ENCODE measurements at regions not wholly inside any gene's neighbourhood (a gene's known extent, or its start where the extent isn't known, plus 50 kb on each side); places are given as distances from the start of the nearest gene placed in this dataset.
"Not testable (repeated sequence)": the region's sequence is repeated elsewhere in the genome, so short reads cannot be mapped to it uniquely, and the experiment has no call there.

- TF ChIP-seq RAD21 (IDR thresholded peaks at IDR 0.05) (no peak), RXRA (IDR thresholded peaks at IDR 0.05) (no peak), EGR1 (IDR thresholded peaks at IDR 0.05; ENCODE audit: low read depth in 2 of 2) (no peak), FOXA1 (IDR thresholded peaks at IDR 0.05) (no peak), TAF1 (conservative IDR thresholded peaks at IDR 0.05) (no peak), HNF4G (IDR thresholded peaks at IDR 0.05) (no peak), GABPA (IDR thresholded peaks at IDR 0.05 in 1 of 2, conservative IDR thresholded peaks at IDR 0.05 in 1 of 2) (no peak), FOXA2 (IDR thresholded peaks at IDR 0.05) (no peak), CTCF (IDR thresholded peaks at IDR 0.05; ENCODE audit: low read depth, low read length, missing input control) (no peak), REST (IDR thresholded peaks at IDR 0.05) (no peak), HNF4A (conservative IDR thresholded peaks at IDR 0.05) (no peak), ATF3 (IDR thresholded peaks at IDR 0.05) (no peak), YY1 (IDR thresholded peaks at IDR 0.05) (no peak), JUND (IDR thresholded peaks at IDR 0.05) (no peak), MAX (IDR thresholded peaks at IDR 0.05) (no peak), NR2F2 (IDR thresholded peaks at IDR 0.05) (no peak)
- peaks cover 9 to 28% (median 19%) of the 10 kb centered on the region in 4 donors for H3K4me1 ChIP-seq (ENCODE audit: control insufficient read depth in 4 of 4, insufficient read depth in 4 of 4, low read length in 3 of 4)
- H3K4me3 ChIP-seq (ENCODE audit: low read depth in 1 of 3, low read length in 3 of 3) = no peak overlapping the region
- no peaks in the 10 kb centered on the region for H3K9me3 ChIP-seq (ENCODE audit: control insufficient read depth in 4 of 4, low read length in 3 of 4)
- no peak overlapping the region for H3K9ac ChIP-seq (ENCODE audit: low read depth in 1 of 2, low read length in 2 of 2)
- over 99% methylated on average over 5 of the region's 5 CpGs for WGBS
- no peak for DNase-seq (ENCODE audit: low spot score)
- no peak overlapping the region for H3K27ac ChIP-seq (ENCODE audit: low read depth in 1 of 2, low read length in 2 of 2)
- H3K27me3 ChIP-seq (ENCODE audit: control insufficient read depth in 4 of 4, insufficient read depth in 4 of 4, low read length in 3 of 4) = no peaks in the 10 kb centered on the region
- no peaks in the 10 kb centered on the region for H3K36me3 ChIP-seq (ENCODE audit: control insufficient read depth in 4 of 4, insufficient read depth in 3 of 4, low read depth in 1 of 4, low read length in 3 of 4)
These were observed 52.7 kb upstream of the LARP1 start for GRCh38 chr5:154702477-154702876.

- H3K9ac ChIP-seq (ENCODE audit: low read depth in 1 of 2, low read length in 2 of 2); H3K9me3 ChIP-seq (ENCODE audit: control insufficient read depth in 4 of 4, low read length in 3 of 4); H3K4me3 ChIP-seq (ENCODE audit: low read depth in 1 of 3, low read length in 3 of 3); H3K27me3 ChIP-seq (ENCODE audit: control insufficient read depth in 4 of 4, insufficient read depth in 4 of 4, low read length in 3 of 4); DNase-seq (ENCODE audit: low spot score); H3K36me3 ChIP-seq (ENCODE audit: control insufficient read depth in 4 of 4, insufficient read depth in 3 of 4, low read depth in 1 of 4, low read length in 3 of 4): not testable (repeated sequence)
- 50% methylated on average over 4 of the region's 4 CpGs for WGBS
- peak overlapping the region in 1 of 2 donors; percentile 6 for H3K27ac ChIP-seq (ENCODE audit: low read depth in 1 of 2, low read length in 2 of 2)
- H3K4me1 ChIP-seq (ENCODE audit: control insufficient read depth in 4 of 4, insufficient read depth in 4 of 4, low read length in 3 of 4) = peaks cover 9 to 28% (median 19%) of the 10 kb centered on the region in 4 donors
These were observed 53.5 kb upstream of the LARP1 start for GRCh38 chr5:154701725-154702124.

All from liver (tissue), 8 donors.